ENCODE measurements at regions not wholly inside any gene's neighbourhood (a gene's known extent, or its start where the extent isn't known, plus 50 kb on each side); places are given as distances from the start of the nearest gene placed in this dataset.
A peak's percentile ranks its signal among the peaks of the same experiment; 100 is the strongest.
"Not testable (repeated sequence)": the region's sequence is repeated elsewhere in the genome, so short reads cannot be mapped to it uniquely, and the experiment has no call there.

DNA sequence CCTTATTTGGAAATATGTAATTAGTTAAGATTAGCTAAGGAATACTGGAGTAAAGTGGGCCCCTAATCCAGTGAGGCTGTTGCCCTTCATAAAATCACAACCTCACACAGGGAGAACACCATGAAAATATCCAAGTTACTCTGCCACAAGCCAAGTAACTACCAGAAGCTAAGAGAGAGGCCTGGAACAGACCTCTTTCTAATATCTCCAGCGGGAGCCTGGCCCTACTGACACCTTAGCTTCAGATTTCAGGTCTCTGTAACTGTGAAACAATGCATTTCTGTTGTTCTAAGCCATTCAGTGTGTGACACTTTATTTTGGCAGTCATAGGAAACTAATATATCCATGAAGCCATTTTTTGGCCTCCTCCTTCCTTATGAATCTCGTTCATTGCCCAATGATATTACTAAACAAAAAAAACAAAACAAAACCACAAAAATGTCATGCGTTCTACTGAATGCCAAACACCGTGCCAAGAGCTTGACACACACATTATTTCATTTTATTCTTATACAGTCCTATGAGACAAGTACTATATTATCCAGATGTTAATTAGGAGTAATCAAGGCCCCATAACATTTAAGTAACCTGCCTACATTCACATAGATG, 699.0 kb downstream of the MAT2B start:
- no peak for DNase-seq (ENCODE audit: low spot score)

DNA sequence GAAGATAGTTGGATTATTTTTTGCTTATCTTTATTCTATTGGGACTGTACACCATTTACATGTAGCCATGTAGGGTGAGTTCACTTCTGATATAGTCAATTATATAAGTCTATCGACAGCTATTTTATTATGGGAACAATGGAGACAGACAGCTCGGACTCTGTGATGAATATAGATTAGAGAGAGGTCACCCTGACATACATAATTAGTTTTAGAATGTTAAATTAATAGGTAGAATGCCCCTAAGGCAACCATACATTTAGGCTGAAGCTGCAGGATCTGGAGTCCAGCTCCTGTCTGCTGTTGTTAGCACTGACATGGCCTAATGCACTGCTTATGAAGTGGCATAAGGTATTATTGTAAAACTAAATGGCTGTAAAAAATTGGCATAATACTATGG, 700.8 kb downstream of the MAT2B start:
- DNase-seq (ENCODE audit: low spot score): no peak

DNA sequence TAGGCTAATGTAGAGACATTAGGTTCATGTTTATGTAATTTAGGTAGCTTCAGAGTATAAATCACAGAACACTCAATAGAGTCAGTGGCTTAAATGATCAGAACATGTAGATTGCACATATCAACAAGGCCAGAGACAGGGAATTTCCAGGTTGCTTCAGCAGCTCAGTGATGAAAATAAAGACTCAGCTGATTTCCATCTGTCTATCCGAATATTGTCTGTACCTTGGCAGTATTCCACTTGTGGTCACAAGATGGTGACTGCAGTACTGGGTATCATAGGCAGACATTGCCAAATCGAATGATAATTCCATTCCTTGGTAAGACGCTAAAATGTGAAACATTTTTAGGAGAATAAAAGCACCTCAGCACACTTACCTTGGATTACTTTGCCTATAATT, 702.2 kb downstream of the MAT2B start:
- DNase-seq (ENCODE audit: low spot score): no peak

DNA sequence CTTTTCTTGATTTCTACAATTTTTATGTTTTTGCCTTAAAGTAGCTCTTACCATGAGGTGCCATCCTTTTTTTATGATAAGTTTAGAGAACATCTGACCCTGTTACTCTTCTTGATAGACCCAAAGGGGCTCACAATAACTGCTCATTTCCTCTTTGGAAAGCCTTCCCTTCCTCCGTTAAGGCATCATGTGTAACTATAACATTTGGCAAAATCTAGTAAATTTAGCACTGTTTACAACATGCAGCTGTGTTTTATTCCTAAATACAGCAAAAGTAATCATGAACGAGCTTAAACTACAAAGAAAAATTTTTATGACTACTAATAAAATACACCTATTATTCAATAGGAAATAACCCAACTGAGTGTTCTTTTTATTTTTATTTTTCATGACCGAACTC, 705.1 kb downstream of the MAT2B start:
- no peak for DNase-seq (ENCODE audit: low spot score)

DNA sequence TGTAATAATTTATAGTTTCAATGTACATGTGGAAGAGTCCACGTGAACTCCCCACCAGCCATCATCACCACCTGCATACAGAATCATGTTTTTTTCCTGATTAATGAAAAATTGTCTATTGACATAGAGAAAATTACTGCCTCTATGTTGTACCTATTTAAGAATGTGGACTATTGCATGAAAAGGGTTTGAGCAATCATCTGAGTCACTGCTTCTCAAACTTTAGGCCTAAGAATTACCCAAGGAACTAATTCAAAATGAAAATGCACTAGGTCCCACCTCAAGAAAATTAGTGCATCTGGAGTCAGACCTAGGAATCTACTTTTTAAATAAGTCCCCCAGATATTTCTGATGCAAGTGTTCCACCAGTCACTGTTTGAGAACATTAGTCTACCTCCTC, 709.3 kb downstream of the MAT2B start:
- DNase-seq (ENCODE audit: low spot score): no peak

DNA sequence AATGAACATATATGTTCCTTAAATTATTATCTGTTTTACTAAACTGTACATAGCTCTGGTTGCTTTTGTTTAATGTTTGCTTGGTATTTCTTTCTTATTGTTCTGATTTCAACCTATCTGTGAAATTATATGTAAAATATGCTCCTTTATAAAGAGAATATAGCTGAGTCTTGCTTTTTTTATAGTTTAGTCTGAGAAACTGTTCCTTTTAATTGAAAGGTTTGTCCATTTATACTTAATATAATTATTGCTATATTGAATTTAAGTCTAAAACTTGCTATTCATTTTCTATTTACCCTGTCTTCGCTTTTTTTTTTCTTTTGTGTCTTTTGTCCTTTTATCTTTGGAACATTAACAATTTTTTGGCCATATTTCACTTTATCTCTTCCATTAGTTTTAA, 712.0 kb downstream of the MAT2B start:
- no peak for DNase-seq (ENCODE audit: low spot score)

DNA sequence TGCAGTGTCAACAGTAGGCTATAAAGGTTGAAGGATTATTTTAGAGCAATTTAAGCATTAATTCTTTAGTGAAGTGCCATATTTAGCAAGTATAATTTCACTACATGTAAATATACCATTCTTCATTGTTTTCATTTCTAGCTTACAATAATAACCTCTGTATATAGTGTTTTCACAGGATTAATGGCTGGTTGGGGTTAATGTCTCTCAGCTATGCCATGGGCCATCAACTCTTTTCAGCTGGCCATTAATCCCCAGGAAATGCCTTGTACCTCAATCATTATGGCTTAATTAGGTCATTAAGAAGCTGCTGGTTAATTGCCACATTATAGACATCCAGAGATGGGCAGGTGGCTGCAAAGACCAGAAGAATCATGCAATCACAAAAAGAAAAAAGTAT, 715.1 kb downstream of the MAT2B start:
- DNase-seq (ENCODE audit: low spot score): no peak

DNA sequence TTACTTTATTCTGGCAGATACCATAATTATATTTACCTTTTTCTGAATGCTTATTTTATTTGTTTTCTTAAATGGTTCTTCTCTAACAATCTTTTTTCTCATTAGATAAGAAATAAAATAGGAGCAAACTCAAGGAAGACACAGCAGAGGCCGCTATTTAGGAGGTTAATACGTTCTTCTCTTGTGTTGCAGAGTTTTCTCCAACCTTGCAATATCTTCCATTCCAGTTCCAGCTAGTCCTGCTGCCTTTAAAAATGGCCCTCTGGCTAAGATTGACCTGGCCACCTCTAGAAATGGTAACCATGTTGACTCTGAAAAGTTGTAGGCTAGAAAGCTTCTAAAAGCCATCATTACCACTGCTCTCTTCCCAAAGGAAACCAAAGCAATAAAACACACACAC, 718.8 kb downstream of the MAT2B start:
- DNase-seq (ENCODE audit: low spot score): no peak

DNA sequence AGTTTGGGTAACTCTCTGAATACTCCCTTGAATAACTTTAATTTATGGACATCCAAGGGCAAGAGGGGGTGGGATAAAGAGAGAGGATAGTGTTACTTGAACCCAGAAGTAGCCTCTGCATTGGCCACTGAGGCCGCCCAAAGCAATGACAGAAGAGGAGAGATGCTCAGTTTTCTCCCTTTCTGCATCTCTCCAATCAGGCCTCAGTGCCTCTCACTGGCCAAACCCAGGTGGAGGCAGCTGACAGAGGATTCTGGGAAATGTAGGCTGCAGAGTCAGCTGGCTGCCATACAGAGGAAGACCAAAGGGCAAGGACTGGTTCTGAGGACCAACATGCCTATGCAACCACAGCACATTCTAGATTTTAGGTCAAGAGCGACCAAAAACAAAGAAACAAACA, 719.4 kb downstream of the MAT2B start:
- DNase-seq (ENCODE audit: low spot score): no peak

DNA sequence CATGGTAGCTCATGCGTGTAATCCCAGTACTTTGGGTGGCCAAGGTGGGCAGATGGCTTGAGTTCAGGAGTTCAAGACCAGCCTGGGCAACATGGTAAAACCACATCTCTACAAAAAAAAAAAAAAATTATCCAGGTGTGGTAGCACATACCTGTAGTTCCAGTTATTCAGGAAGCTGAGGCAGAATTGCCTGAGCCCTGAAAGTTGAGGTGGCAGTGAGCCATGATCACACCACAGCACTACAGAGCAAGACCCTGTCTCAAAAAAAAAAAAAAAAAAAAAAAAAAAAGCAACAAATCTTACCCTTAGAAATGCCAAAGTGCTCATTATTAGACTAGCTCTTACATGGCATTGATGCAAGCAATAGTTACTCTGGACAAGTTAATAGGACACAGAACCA, 724.9 kb downstream of the MAT2B start:
- no peak for DNase-seq (ENCODE audit: low spot score)

DNA sequence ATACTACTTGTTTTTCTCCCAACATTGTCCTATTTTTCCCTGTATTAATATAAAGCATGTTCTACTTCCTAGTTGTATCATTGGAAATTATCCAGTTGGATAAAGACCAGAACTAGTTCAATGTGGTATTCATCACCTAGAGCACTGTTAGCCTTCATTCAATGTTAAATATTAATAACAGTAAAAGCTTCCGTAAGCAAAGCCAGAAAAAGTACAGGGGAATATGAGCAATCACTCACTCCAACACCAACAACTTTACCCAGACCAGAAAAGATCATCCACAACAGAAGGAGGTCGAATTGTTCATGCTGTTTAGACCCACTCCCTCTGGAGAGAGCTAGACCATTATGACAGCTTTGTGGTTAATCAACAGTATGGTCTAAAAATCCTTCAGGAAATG, 728.4 kb downstream of the MAT2B start:
- DNase-seq (ENCODE audit: low spot score): no peak

DNA sequence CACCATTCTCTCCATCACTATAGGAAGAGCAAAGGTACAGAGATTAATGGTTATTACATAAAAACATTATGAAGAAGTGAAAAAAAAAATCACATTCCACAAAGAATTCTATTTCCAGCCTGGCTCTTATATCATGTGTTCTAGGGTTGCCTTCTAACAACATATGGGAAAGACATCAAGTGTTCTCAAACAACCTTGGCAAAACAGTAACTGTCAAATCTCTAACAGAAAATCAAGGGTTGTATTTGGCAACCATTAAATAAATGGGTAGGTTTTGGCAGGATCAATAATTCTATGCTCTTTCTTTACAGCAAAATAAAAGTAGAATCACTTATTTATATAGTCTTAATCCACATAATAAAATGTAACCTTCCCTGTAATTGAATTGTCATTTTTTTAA, 728.9 kb downstream of the MAT2B start:
- no peak for DNase-seq (ENCODE audit: low spot score)

DNA sequence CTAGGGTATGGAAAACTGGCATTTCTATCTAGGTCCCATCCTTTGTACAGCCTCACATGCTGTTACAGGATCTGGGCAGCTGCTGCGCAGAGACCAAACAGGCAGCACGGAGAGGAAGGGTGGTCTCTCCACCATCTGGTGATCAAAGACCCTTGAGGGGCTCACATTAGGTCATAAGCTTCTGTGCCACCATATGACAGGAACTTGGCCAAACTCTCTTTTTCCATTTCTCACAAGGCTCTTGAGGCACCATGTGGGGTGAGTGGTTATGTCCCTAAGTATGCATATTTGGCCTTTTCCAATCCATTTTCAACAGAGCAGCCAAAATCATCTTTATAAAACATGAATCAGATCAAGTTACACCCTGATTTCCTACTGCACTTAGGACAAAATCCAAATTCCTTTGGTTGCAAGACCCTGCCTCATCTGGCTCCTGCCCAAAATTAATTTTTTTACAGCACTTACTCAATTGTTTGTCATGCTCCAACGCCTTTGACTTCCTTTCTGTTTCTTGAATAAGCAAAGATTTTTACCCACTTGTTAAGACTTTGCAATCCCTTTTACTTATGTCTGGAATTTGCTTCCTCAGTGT, 730.0 kb downstream of the MAT2B start:
- no peak for DNase-seq (ENCODE audit: low spot score)

DNA sequence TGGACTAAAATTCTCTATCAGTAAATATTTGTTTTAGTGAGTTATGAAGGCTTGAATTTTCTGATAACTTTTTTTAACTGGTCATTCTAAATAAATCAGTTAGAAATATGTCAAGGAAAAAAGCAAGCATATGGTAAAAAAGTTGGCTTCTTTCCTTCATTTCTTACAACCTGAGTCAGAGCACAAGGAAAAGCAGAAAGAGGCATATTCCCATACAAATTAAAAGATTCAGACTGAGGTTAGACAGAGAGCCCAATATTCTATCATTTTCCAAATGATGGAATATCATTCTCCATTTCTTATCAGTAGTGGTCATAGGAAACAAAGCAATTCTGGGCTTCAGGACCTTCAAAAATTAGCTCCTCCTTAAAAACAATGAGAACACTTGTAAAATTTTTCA, 732.1 kb downstream of the MAT2B start:
- no peak for DNase-seq (ENCODE audit: low spot score)

DNA sequence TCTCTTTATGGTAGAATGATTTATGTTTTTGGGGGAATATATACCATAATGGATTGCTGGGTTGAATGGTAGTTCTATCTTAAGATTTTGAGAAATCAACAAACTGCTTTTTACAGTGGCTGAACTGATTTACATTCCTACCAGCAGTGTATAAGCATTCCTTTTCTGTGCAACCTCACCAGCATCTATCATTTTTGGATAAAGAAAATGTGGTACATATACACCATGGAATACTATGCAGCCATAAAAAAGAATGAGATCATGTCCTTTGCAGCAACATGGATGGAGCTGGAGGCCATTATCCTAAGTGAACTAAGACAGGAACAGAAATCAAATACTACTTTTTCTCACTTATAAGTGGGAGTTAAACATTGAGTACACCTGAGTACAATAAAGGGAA, 746.4 kb downstream of the MAT2B start:
- not testable (repeated sequence) for DNase-seq (ENCODE audit: low spot score)

DNA sequence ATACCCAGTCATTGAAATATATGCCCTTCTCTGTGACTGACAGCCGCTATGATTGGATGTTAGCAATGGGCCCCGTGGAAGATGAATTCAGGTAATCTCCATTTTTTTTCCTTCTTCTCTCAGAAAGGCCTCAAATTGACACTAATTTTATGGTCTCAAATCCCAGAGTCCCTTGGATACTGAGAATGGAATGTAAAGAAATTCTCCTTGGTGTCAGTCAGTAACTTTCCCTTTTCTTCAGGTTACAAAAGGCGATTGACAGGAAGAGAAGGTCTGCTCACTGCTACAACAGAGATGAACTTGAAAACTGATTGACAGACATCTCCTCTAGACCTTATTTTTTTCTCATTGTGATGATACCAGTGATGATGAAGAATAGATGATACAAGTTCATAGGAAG, 748.3 kb downstream of the MAT2B start:
- DNase-seq (ENCODE audit: low spot score): no peak

DNA sequence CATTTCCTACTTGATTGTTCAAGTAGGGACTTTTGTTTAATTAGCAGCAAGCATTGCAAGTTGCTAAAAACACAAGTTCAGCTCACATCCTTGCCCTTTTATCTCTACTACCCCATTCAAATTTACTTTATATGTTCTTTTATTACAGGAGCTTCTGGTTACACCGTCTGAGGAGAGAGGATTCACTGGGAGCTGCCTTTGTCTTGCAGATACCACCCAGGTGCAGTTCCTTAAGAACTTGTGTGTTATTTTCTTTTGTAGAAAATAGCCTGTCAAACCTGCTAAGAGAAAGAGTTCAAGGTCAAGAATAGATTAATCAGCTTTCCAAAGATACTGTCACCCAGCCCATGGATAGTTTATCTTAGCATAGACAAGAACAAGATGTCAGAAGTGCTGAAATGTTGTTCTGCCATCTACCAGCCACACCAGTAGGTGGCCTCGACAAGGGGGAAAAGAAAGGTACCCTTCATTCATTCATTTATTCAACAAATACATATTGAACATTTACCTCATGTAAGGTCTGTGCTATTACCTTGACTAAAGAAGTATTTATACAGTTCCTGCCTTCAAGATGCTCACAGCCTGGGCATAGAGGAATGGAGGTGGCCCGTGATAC, 750.3 kb downstream of the MAT2B start:
- no peak for DNase-seq (ENCODE audit: low spot score)

DNA sequence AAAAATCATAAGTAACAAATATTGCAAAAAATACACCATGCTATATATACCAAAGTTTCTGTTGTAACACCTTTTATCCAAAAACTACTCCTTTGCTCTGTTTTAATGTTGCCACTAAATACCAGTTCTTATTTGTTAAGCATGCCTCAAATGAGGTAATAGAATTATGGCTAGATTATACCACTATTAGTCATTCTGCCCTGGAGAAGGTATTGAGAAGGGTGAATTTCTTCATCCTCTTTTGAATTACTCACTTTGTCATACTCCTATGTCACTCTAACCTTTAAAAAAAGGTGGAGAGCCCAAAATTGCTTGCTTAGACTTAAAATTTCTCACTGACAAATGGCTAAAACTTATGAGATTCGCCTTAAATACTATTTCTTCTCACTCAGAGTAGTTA, 750.9 kb downstream of the MAT2B start:
- DNase-seq (ENCODE audit: low spot score): no peak

DNA sequence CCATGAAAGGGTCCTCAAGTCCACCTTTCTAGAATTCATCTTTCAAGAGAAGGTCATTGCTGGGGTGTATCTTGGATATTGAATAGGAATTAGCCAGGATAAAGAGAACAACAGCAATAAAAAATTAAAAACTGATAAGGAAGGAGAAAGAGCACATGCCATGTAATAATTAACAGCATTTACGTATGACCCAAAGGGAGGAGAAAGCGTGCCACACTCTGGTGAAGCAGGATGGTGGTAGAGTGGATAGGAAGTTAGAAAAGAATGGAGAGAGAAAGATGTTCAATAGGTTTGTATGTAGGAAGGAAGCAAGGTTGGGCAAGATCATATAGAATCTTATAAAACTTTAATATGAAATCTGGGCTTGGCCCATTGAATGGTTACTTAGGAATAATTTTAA, 751.5 kb downstream of the MAT2B start:
- no peak for DNase-seq (ENCODE audit: low spot score)

DNA sequence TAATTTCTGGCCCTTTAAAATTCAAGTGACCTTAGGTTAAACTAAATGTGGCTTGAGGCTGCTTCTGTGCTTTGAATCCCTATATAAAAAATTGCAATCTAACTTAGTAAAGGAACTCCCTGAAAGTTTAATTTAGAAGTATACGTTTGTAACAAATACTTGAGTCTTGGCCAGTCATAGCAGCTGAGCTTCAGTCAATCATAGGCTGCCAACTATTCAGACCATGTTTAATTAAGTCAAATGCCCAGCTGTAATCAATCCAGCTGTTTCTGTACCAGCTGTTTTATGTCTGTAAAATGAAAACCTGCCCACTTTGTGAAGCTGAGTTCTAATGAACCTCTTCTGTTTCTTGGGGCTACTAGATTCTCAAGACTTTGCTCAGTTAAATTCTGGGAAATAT, 760.1 kb downstream of the MAT2B start:
- no peak for DNase-seq (ENCODE audit: low spot score)

DNA sequence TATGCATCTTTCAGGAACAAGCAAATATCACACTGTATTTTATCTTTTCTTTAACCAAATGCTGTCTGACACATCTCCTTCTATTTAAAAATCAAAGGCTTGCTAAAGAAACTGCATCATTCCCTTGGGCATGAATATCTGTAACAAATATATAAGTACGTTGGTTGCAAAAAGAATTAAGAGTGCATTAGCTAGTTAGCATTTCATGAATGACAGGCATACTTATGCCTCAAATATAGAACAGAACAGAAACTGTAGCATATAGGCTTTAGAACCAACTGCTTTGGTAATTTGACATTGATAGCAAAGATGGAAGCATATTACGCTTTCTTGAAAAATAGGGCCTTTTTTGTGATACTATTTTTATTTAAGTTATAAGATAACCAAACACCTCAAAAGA, 761.2 kb downstream of the MAT2B start:
- no peak for DNase-seq (ENCODE audit: low spot score)

DNA sequence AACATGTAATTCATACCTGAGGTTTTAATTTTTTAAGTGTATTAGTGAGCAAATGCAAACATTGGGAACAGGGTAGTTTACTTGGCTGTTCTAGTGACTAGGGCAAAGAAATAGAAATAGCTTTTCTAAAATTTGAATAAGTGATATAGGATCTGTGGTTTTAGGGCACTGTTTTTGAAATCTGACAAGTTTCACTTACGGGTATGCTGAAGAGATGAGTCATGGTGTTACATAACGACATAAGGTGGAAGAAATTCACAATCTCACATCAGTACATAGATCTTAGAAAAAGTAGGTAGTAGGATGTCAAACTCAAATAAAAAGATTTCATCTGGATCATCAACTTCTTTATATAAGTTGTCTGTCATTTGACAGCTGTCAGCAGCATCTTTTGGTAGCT, 772.3 kb downstream of the MAT2B start:
- DNase-seq (ENCODE audit: low spot score): no peak

DNA sequence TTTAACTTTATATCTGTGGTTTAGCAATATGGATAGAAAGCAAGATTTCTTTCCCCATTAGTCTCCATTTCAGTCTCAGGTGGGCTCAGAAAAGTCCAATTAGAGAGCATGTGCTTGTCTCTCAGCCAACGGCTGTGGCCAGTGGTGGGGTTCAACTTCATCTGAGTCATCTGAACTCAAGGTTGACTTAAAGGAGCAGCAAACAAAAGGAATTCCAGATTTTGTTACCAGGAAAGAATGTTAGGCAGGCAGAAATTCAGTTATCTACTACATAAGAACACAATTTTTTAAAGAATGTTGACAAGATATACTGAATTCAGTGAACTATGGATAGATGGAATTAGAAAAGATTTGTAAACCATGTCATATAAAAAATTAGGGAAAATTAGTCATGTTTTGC, 784.1 kb downstream of the MAT2B start:
- no peak for DNase-seq (ENCODE audit: low spot score)

DNA sequence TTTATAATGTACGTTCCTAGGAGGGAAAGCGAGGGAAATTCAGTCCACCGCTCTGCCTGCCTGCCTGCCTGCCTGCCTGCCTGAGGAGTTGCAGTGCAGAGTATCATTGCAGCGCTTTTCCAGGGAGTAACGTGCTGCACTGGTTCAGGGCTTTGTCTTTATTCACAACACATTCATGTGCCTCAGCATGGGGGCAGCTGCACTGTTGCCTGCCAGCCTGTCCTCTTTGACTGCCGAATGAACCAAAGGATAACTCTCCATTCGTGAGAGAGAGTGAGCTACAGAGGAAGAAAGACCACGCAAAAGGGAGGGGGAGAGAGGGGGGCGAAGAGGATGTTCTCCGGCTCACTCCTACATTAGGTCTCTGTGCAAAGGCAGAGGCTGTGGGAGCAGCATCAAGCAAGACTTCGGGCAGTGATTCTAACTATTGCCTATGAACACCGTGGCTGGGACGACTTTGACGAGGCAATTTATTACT, 791.2 kb downstream of the MAT2B start:
- DNase-seq (ENCODE audit: low spot score): peak; percentile 2

Measured in hepatic stellate cell (primary cell).